ENCODE measurements at regions not wholly inside any gene's neighbourhood (a gene's known extent, or its start where the extent isn't known, plus 50 kb on each side); places are given as distances from the start of the nearest gene placed in this dataset.

GRCh38 chr4:31660916-31661315 is 940.7 kb downstream of the PCDH7 start:
- no peak for TF ChIP-seq ESRRA (IDR thresholded peaks at IDR 0.05; ENCODE audit: borderline replicate concordance, low read length)
- no peak for TF ChIP-seq POLR2A (IDR thresholded peaks at IDR 0.05; ENCODE audit: low read length)
- TF ChIP-seq EP300 (IDR thresholded peaks at IDR 0.05): no peak
- TF ChIP-seq SMC3 (IDR thresholded peaks at IDR 0.05): no peak
